ENCODE measurements at regions not wholly inside any gene's neighbourhood (a gene's known extent, or its start where the extent isn't known, plus 50 kb on each side); places are given as distances from the start of the nearest gene placed in this dataset.

- TF ChIP-seq POLR2A (IDR thresholded peaks at IDR 0.05; ENCODE audit: low read length) (no peak), GATA1 (IDR thresholded peaks at IDR 0.05; ENCODE audit: low read depth, low read length) (no peak)
Measured at GRCh38 chr13:37316935-37317334, 211.5 kb upstream of the CSNK1A1L start.
